GM21576 (cell line): ENCODE measurements at regions not wholly inside any gene's neighbourhood (a gene's known extent, or its start where the extent isn't known, plus 50 kb on each side); places are given as distances from the start of the nearest gene placed in this dataset.
"Not testable (repeated sequence)": the region's sequence is repeated elsewhere in the genome, so short reads cannot be mapped to it uniquely, and the experiment has no call there.

Experiments used
- ATAC-seq: cut with Tn5 transposase; IDR thresholded peaks from one replicate; pipeline ENCODE4 v1.9.1; 2021; ENCODE audit warnings: mild to moderate bottlenecking, moderate library complexity; ENCODE audit not compliant: unreplicated experiment

- no peak for ATAC-seq
Observed at GRCh38 chr7:81073931-81074251, 155.0 kb upstream of the SEMA3C start.

DNA sequence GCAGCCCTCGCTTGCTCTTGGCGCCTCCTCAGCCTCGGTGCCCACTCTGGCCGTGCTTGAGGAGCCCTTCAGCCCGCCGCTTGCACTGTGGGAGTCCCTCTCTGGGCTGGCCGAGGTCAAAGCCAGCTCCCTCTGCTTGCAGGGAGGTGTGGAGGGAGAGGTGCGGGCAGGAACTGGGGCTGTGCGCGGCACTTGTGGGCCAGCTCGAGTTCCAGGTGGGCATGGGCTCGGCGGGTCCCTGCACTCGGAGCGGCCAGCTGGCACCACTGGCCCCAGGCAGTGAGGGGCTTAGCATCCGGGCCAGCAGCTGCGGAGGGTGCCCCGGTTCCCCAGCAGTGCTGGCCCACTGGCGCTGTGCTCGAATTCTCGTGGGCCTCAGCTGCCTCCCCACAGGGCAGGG is 152.1 kb upstream of the SEMA3C start:
- no peak for ATAC-seq

DNA sequence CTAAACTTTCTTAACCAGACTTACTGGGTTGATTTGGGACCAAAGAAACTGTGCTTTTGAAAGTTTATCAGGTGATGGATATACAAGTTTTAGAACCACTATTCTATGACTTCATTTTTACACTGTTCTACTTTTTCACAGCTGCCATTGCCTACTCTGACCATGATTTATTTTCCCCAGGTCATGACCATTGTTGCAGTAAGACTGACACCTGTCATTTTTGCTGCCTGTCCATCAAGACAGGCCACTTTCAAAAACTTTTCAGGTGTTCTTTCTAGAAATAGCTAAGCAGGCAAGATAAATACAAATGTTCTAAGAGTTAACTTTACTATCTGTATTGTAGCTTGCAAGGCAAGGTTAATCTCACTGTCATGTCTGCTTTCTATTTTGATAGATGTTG is 147.9 kb upstream of the SEMA3C start:
- ATAC-seq, result no peak

DNA sequence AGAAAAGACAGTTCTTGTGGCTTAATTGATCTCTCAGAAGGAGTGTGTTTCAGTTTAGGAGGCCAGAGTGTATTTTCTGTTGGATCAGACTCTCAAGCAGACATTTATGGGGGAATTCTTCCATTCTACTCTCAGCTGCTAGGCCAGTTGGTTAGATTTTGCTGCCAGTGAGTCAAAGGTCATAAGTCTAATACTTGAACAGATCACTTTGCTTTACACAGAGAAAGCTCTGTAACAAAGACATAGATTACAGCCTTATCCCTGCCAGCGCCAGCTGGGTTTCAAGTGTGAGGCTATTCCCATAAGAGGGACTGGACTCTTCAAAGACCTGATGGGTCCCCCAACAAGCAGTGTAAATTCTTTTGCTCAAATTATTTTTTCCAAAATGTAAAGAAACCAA is 145.6 kb upstream of the SEMA3C start:
- ATAC-seq, result no peak

GRCh38 chr7:81062755-81063154 is 143.9 kb upstream of the SEMA3C start:
- ATAC-seq, result no peak

- ATAC-seq, result not testable (repeated sequence)
Observed at GRCh38 chr7:81057469-81057868, 138.6 kb upstream of the SEMA3C start.

DNA sequence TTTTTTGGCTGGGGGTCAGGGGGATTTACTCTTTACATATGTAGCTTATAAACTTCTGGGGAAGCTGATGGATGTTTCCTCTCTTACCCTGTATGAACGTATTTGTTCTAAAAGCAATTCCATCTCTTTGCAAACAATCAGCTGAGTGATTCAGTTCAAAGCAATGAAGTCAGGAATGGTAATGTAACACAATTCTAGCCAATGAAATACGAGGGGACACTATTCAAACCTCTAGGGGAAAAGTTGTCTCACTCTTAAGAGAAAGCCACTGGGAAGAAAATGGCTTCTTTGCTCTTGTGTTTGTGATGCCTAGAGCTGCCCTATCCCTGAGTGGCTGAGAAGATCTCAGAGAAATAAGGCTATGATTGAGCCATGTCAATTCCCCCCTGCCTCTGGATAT is 134.8 kb upstream of the SEMA3C start:
- ATAC-seq, result no peak

DNA sequence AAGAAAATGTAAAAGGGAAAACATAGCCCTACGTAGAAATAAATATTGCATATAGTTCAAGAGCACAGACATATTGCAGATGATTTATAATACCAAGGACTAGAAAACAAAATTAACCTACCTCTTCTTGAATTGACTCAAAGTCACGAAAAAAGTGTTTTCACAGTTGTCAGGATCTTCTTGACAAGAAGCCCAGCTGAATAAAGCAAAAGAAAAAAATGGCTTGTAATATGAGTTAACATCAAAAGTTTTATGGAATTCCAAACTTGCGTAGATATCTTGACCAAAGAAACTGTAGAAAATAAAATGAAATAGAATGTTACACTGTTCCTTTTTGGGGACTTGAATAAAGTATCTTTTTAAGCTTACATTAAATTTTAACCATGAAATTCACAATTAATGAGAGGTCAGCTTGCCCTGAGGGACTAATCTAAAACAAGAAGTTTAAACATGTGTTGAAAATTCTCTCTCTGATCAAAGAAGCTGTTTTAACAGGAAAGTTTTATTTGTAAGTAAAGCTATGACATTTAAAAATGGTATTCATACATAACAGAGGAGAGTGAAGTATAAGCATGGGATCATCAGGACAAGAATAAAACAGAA is 133.1 kb upstream of the SEMA3C start:
- no peak for ATAC-seq

GRCh38 chr7:81045491-81046030 is 126.7 kb upstream of the SEMA3C start:
- ATAC-seq, result no peak

DNA sequence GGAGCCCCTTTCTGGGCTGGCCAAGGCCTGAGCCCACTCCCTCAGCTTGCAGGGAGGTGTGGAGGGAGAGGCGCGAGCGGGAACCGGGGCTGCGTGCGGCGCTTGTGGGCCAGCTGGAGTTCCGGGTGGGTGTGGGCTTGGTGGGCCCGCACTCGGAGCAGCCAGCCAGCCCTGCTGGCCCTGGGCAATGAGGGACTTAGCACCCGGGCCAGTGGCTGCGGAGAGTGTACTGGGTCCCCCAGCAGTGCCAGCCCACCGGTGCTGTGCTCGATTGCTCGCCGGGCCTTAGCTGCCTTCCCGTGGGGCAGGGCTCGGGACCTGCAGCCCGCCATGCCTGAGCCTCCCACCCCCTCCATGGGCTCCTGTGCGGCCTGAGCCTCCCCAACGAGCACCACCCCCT is 123.8 kb upstream of the SEMA3C start:
- ATAC-seq, result not testable (repeated sequence)

DNA sequence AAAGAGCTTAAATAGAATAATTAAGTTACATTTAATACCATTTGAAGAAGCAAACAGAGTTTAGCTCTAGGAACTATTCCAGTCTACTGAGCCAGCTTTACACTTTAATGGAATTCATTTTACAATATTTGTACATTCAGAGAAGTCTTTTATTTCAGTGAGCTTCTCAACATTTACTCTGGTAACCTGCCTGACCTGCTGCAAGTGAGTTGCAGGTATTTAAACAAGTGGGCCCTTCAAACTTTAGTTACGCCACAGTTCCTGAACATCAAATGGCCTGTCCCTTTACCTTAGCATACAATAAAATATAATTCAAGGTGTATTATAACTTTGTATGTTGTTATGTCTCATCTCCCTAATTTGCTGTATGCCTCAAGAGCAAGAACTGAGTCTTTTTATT is 121.6 kb upstream of the SEMA3C start:
- no peak for ATAC-seq

- ATAC-seq, result no peak
Observed at GRCh38 chr7:81036871-81037270, 118.0 kb upstream of the SEMA3C start.

- no peak for ATAC-seq
Observed at GRCh38 chr7:81036057-81036456, 117.2 kb upstream of the SEMA3C start.

DNA sequence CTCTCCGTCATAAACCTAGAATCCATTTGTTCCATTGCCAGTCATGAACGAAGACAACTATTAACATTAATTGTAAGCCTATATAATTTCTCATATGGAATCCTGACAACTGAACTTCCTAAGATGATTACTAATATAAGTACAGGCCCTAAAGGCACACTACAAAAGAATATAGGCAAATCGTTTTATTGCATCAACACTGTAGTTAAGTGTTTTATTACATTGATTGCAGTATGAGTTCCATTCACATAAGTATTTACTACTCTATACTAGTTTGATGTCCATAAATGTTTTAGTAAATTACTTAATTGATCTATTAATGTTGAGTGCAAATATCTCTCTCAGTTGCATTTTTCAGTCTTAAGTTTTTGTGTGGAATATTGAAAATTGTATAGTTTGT is 113.1 kb upstream of the SEMA3C start:
- no peak for ATAC-seq

DNA sequence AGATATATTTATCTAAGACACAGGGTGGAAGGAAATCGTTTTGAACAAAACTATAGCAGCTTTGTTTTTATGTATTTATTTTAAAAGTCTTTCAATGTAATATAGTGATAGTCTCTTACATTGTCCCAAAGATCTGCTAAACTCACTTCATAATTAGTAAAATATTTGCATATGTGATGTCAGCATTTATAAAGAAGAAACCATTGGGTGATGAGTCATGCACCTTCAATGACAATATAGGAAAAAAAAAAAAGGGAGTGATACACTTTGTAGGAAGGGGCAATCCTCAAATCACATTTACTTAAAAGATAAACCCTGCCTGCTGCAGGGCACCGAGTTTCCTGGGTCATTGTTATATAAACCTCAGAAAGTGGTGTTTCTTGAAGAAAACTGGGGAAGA is 112.4 kb upstream of the SEMA3C start:
- no peak for ATAC-seq

DNA sequence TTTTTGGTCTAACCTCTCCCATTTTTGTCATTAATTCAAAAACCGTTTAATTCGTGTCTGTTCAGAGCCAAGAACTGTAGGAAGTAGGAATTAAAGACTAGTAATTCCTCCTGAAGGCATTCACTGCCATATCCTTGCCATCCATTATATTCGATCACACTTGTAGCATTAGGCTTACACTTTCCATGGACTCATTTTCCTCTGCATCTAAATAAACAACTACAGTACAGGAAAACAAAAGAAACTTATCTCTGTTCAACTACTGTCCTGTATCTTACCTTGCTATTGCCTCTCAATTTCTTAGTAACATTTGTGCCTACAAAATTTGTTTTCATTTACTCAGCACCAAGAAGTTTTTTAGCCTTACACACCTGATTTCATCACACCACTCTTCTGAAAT is 111.6 kb upstream of the SEMA3C start:
- no peak for ATAC-seq

GRCh38 chr7:81029511-81029910 is 110.7 kb upstream of the SEMA3C start:
- no peak for ATAC-seq

GRCh38 chr7:81025360-81025759 is 106.5 kb upstream of the SEMA3C start:
- no peak for ATAC-seq

DNA sequence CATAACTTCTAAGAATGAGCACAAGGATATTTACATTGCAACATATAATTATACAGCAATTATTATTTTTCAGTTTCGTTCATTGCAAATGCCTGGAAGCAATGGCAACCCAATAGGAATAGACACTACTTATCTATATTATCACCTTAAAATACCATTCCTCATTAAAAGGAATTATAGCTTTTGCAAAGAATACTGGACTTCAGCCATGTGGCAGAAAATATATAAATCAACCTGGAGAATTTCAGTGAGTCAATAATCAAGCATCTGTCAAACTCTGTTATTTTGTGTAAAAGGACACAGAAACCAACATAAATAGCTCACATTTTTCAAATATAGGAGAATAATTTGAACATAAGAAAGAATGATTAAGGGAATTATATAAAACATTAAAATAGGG is 96.1 kb upstream of the SEMA3C start:
- no peak for ATAC-seq

DNA sequence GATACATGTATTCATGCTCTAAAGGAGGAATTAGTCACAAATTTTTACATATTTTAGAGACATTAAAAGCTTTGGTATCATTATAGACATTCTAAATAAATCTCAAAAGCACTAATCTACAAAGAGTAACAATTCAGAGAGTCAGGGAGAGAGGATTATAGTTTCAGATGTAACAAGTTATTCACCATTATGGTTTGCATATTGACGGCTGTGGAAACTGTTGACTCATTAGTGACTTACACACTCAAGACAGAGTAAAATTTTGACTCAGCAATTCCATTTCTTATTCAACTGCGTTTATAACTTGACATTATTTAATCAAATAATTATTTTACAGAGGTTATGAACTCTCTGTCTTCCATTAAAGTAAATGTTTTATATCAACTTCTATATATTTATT is 95.4 kb upstream of the SEMA3C start:
- no peak for ATAC-seq

DNA sequence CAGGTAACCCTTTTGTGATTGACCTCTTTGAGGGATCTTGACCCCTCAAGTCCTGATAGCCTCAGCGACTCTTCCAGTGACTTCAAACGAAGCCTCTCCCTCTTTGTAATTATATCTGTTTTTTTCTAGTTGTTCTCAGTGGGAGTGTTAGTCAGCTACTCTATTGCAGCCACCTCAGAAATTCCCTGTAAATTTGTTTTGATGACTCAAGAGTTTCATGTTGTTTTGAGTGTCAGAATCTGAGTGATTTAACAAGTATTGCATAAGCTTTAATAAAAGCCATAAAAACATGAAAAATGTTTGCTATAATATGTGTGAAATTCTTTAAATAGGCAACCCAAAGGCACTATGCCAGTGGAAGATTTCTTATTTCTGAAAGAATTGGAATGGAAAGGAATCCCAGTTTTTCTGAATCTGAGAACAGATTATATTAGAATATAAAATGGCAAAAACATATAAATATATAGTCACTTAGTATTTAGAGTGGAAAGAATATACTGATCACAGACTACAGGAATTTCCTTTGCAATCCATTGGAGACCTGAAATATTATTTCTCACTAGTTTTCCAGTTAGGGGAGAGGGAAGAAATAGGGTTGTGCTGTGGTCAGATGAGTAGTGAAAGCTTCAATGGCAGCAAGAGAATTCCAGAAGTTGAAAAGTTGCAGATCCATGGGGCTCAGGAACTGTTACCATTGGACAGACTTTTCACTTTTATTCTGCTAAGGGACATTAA is 94.4 kb upstream of the SEMA3C start:
- ATAC-seq, result no peak

GRCh38 chr7:81008901-81009300 is 90.0 kb upstream of the SEMA3C start:
- no peak for ATAC-seq

- no peak for ATAC-seq
Observed at GRCh38 chr7:81007051-81007450, 88.2 kb upstream of the SEMA3C start.
